A172 (cell line): ENCODE measurements at regions not wholly inside any gene's neighbourhood (a gene's known extent, or its start where the extent isn't known, plus 50 kb on each side); places are given as distances from the start of the nearest gene placed in this dataset.

Experiments used
- DNase-seq: peaks from one replicate; pipeline ENCODE4 v3.0.0-alpha.2; 2015; ENCODE audit warnings: low spot score

DNA sequence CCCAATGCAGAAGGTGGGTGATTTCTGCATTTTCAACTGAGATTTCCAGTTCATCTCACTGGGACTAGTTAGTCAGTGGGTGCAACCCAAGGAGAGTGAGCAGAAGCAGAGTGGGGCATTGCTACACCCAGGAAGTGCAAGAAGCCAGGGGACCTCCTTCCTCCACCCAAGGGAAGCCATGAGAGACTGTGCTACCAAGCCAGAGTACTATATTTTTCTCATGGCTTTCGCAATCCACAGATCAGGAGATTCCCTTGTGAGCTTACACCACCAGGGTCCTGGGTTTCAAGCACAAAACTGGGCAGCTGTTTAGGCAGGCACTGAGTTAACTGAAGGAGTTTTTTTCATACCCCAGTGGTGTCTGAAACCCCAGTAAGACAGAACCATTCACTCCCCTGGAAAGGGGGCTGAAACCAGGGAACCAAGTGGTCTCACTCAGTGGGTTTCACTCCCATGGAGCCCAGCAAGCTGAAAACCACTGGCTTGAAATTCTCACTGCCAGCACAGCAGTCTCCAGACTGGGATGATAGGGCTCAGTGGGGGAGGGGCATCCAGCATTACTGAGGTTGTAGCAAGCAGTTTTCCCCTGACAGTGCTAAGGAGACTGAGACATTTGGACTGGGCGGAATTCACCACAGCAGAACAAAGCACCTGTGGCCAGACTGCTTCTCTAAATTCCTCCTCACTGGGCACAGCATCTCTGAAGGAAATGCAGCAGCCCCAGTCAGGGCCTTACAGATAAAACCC, 903.4 kb downstream of the TECRL start:
- DNase-seq: no peak

- DNase-seq: no peak
Measured at GRCh38 chr4:63493265-63493664, 916.0 kb downstream of the TECRL start.

DNA sequence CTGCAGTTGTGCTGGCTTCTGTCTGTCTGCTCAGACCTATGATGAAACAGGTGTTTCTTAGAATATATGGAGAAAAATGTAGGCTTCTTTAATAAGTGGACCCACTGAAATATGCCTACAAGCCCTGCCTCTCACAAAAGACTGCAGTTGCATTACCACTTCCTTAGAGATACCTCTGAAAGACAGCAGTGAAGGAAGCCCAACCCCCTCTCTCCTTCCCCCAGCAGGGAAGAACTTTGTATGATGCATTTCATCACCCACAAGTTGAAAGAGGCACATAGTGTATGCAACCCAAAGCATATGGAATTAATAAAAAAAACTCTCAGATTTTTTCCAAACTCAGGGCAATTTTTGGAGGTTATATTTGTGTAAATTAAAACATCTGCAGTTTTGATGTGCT, 916.7 kb downstream of the TECRL start:
- DNase-seq: no peak

DNA sequence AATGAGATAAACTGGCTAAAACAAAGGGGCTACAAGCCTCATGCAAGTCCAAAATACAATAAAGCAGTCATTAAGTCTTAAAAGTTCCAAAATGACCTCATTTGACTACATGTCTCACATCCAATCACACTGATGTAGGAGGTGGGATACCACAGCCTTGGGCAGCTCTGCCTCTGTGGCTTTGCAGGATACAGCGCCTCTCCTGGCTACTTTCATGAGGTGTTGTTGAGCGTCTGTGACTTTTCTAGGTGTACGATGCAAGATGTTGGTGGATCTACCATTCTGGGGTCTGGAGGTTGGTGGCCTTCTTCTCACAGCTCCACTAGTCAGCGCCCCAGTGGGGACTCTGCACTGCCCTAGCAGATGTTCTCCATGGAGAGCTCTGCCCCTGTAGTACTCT, 944.9 kb downstream of the TECRL start:
- no peak for DNase-seq

DNA sequence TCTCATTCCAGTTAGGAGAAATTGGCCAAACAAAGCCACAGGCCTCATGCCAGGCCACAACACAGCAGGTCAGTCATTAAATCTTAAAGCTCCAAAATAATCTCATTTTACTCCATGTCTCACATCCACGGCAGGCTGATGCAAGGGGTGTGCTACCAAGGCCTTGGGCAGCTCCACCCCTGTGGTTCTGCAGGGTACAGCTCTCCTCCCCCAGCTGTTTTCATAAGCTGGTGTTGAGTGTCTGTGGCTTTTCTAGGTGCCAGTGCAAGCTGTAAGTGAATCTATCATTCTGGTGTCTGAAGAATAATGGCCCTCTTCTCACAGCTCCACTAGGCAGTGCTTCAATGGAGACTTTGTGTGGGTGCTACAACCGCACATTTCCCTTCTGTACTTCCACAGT, 949.2 kb downstream of the TECRL start:
- no peak for DNase-seq

GRCh38 chr4:63459329-63459728, 949.9 kb downstream of the TECRL start:
- no peak for DNase-seq

DNA sequence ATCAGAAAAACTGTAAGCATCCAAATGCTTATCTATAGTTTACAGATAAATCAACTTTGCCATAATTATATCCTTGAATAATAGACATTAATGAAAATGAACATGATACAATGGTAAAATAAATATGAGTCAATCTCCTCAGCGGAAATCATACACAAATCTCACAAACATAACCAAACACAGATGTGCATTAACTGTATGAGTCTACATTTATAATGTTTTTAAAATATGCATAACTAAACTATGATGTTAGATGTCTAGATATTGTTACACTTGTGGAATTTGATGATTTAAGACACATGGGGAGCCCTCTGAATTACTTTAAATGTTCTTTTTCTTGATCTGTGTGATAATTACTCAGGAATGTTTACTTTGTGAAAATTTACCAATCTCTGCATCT, 951.2 kb downstream of the TECRL start:
- no peak for DNase-seq

GRCh38 chr4:63440236-63440635, 969.0 kb downstream of the TECRL start:
- no peak for DNase-seq

DNA sequence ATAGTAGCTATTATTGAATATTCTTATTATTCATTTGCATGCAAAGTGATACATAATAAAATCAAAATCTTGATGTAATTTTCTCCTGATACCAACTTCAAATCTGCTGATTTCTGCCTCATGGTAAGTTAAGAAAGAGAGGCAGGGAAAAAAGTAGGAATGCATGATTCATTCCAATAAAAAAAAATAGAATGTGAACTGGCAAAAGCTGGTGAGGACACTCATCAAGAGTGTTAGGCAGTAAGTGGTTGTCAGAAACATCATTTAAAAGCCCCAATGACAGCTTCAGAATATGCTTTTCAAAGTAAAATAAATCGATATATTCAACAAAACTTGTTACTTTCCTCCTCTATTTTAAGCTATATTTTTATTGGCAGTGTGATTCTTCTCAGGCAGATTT, 979.1 kb downstream of the TECRL start:
- peak; percentile 0 for DNase-seq

DNA sequence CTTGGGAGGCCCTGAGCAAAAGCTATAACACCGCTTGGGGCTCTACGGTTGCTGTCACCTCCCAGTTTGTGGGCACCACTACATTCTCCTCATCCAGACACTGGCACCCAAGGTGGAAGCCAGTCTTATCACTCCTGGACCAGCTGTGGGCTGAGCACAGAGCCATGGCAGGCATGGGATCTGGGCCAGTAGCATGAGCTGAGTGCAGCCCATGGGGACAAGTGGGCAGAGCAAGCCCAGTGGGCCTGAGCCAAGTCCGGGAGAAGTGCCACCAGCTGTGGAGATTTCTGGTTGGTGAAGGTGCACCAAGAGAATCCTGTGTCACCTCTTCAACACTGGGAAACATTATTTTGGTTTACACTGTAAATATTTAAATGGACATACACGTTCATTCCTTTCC, 1013.0 kb downstream of the TECRL start:
- DNase-seq: no peak

GRCh38 chr4:63393544-63393943, 1015.7 kb downstream of the TECRL start:
- no peak for DNase-seq

- DNase-seq: no peak
Measured at GRCh38 chr4:63379750-63380522, 1029.3 kb downstream of the TECRL start.

- DNase-seq: no peak
Measured at GRCh38 chr4:63371001-63371400, 1038.2 kb downstream of the TECRL start.

GRCh38 chr4:63361628-63362027, 1047.6 kb downstream of the TECRL start:
- DNase-seq: no peak

GRCh38 chr4:63361066-63361465, 1048.2 kb downstream of the TECRL start:
- DNase-seq: no peak

DNA sequence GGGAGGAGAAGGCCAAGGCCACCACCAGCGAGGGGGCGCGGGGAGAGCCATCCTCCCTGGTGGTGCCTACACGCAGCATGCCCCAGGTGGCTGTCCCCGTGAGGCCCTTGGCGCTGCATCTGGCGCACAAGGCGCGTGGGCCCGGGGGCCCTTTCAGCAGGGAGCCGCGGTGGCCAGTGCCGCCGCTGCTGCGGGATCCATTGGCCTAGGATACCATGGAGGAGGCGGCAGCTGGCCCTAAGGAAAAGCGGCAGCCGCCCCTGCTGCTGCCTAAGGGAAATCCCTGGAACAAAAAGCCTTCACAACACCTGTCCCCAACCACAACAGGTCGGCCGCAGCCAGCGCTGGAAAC, 1059.6 kb downstream of the TECRL start:
- no peak for DNase-seq

- DNase-seq: no peak
Measured at GRCh38 chr4:63348735-63349673, 1060.2 kb downstream of the TECRL start.

- DNase-seq: no peak
Measured at GRCh38 chr4:63325140-63325539, 1084.1 kb downstream of the TECRL start.

DNA sequence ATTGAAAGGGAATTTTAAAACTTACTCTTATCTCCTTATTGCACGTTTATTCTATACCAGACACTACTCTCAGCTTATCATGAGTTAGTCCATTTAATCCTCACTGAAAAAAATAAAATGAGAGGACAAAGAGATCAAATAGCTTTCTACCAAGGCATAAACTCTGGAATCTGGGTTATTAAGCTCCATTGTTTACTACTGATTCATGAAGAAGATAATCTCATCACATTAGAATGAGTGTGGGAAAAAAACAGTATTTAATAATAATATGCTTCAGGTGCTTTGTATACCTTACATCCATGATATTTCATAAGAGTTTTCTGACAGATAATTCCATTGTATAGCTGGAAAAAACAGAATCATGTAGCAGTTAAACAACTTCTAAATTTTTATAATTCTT, 1092.6 kb downstream of the TECRL start:
- no peak for DNase-seq

GRCh38 chr4:63315651-63316050, 1093.6 kb downstream of the TECRL start:
- DNase-seq: no peak

- DNase-seq: no peak
Measured at GRCh38 chr4:63308697-63309096, 1100.6 kb downstream of the TECRL start.

- DNase-seq: no peak
Measured at GRCh38 chr4:63302792-63303191, 1106.5 kb downstream of the TECRL start.
